ENCODE measurements at regions not wholly inside any gene's neighbourhood (a gene's known extent, or its start where the extent isn't known, plus 50 kb on each side); places are given as distances from the start of the nearest gene placed in this dataset.

- 70 to 81% methylated on average over 1 of the region's 1 CpG for WGBS, 2 donors
- no peak for TF ChIP-seq POLR2A (IDR thresholded peaks at IDR 0.05)
- TF ChIP-seq CTCF (IDR thresholded peaks at IDR 0.05): no peak
- H3K27ac ChIP-seq: no peak overlapping the region
- no peaks in the 10 kb centered on the region for H3K4me1 ChIP-seq
- no peaks in the 10 kb centered on the region for H3K36me3 ChIP-seq
- no peak overlapping the region for H3K4me3 ChIP-seq (replicated peaks in 1 of 3)
- no peaks in the 10 kb centered on the region for H3K9me3 ChIP-seq
- intact Hi-C loops (cut with DNase I): no loop called here
- no peaks in the 10 kb centered on the region for H3K27me3 ChIP-seq
- no peak for DNase-seq
Observed at GRCh38 chr5:57041570-57041969, 89.6 kb upstream of the MIER3 start.

GRCh38 chr5:57042524-57042931 lies 90.6 kb upstream of the MIER3 start:
- H3K9me3 ChIP-seq: no peaks in the 10 kb centered on the region
- TF ChIP-seq POLR2A (IDR thresholded peaks at IDR 0.05) (no peak), CTCF (IDR thresholded peaks at IDR 0.05) (no peak)
- no peaks in the 10 kb centered on the region for H3K36me3 ChIP-seq
- no peak overlapping the region for H3K4me3 ChIP-seq (replicated peaks in 1 of 3)
- no peak for DNase-seq
- 61 to 71% methylated on average over 3 of the region's 3 CpGs for WGBS, 2 donors
- no peak overlapping the region for H3K27ac ChIP-seq
- no peaks in the 10 kb centered on the region for H3K27me3 ChIP-seq
- intact Hi-C loops (cut with DNase I): no loop called here
- H3K4me1 ChIP-seq: no peaks in the 10 kb centered on the region

- no peak for TF ChIP-seq CTCF (IDR thresholded peaks at IDR 0.05)
- TF ChIP-seq POLR2A (IDR thresholded peaks at IDR 0.05): no peak
- H3K4me1 ChIP-seq: no peaks in the 10 kb centered on the region
- H3K27ac ChIP-seq: no peak overlapping the region
- no peaks in the 10 kb centered on the region for H3K27me3 ChIP-seq
- H3K4me3 ChIP-seq (replicated peaks in 1 of 3): no peak overlapping the region
- no peaks in the 10 kb centered on the region for H3K36me3 ChIP-seq
- no peak for DNase-seq
- intact Hi-C loops (cut with DNase I): no loop called here
- no peaks in the 10 kb centered on the region for H3K9me3 ChIP-seq
Observed at GRCh38 chr5:57054135-57054534, 102.2 kb upstream of the MIER3 start.

GRCh38 chr5:57054671-57055070 lies 102.7 kb upstream of the MIER3 start:
- 97% methylated on average over 1 of the region's 1 CpG for WGBS, 2 donors
- no peak for DNase-seq
- Histone ChIP-seq H3K27ac (no peak overlapping the region), H3K4me3 (replicated peaks in 1 of 3) (no peak overlapping the region), H3K4me1 (no peaks in the 10 kb centered on the region), H3K9me3 (no peaks in the 10 kb centered on the region), H3K36me3 (no peaks in the 10 kb centered on the region), H3K27me3 (no peaks in the 10 kb centered on the region)
- TF ChIP-seq CTCF (IDR thresholded peaks at IDR 0.05): no peak
- TF ChIP-seq POLR2A (IDR thresholded peaks at IDR 0.05): no peak
- intact Hi-C loops (cut with DNase I): no loop called here

- no peak for TF ChIP-seq CTCF (IDR thresholded peaks at IDR 0.05)
- no peak for TF ChIP-seq POLR2A (IDR thresholded peaks at IDR 0.05)
- Histone ChIP-seq H3K27me3 (no peaks in the 10 kb centered on the region), H3K9me3 (no peaks in the 10 kb centered on the region), H3K27ac (no peak overlapping the region), H3K36me3 (no peaks in the 10 kb centered on the region), H3K4me1 (no peaks in the 10 kb centered on the region), H3K4me3 (replicated peaks in 1 of 3) (no peak overlapping the region)
- WGBS, 2 donors: 78 to 83% methylated on average over 1 of the region's 1 CpG
- no peak for DNase-seq
- intact Hi-C loops (cut with DNase I): no loop called here
Observed at GRCh38 chr5:57055731-57056130, 103.8 kb upstream of the MIER3 start.

All from thyroid gland (tissue), 4 donors.